ENCODE measurements at regions not wholly inside any gene's neighbourhood (a gene's known extent, or its start where the extent isn't known, plus 50 kb on each side); places are given as distances from the start of the nearest gene placed in this dataset.
"Not testable (repeated sequence)": the region's sequence is repeated elsewhere in the genome, so short reads cannot be mapped to it uniquely, and the experiment has no call there.

- DNase-seq = no peak
Observed at GRCh38 chr5:164145458-164145857, 640.0 kb downstream of the MAT2B start.

DNA sequence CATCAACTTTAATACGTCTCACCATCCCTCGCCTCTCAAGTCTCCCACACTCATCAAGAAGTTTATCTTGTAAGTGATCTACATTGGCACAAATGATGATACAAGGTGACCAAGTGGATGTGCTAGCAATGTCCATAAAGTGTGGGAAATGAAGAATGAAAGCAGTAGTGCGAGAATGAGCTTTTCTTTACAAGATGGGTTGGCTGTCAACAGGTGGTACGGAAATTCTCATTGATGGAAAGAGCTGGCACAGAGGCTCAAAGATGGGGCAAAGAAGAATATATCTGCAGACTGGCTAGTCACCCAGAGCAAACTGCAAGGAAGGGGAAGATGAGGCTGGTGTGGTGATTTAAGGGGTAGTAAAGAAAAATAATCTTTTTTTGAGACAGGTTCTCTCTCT, 640.8 kb downstream of the MAT2B start:
- DNase-seq = no peak

DNA sequence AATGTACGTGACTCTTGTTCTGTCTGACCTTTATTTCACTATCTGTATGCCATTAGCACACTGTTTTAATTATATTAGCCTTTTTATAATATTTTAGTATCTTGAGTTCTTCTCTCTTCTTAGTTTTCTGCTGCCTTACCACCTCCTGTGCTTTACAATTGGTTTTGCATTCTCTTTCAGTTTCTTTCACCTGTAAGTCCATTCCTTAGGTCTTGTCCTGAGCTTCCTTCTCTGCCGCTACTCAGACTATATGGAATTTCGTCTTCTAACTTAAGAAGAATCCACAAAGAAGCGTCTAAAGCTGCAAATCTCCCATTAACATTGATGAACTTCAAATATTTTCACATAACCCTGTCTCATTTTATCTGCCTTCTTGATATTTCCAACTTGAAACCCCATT, 642.9 kb downstream of the MAT2B start:
- no peak for DNase-seq

DNA sequence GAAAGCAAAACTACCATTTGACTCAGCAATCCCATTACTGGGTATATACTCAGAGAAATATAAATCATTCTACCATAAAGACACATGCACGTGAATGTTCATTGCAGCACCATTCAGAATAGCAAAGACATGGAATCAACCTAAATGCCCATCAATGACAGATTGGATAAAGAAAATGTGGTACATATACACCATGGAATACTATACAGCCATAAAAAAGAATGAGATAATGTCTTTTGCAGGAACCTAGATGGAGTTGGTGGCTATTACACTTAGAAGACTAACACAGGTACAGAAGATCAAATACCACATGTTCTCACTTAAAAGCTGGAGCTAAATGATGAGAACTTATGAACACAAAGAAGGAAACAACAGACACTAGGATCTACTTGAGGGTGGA, 647.1 kb downstream of the MAT2B start:
- not testable (repeated sequence) for DNase-seq

DNA sequence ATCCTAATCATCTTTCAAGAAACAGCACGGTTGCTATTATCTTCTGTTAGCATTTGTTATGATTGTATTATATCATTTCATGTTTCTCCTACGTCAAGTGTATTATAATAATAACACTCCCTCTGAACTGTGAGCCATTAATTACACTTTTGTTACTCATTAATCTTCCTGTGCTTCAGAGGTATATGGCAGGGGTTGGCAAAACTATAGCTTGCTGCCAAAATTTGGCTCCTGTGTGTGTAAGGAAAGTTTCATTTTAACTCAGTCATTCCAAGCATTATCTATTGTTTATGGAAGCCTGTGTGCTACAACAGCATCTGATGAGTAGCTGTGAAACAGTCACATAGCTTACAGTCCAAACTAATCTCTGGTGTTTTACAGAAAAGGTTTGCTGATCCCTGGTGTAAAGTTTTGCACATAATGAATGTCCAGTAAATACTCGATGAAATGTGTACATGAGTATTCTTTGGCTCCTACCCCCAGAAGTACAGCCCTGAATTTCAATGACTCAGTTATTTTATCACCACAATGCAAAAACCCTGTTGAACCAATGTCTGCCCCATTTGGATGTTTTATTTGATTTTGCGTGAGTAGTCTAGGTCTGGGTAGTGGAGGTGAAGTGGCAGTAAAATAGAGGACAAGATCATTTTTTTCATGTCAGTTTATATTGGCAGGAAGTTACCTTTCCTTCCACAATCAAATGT, 648.2 kb downstream of the MAT2B start:
- no peak for DNase-seq

DNA sequence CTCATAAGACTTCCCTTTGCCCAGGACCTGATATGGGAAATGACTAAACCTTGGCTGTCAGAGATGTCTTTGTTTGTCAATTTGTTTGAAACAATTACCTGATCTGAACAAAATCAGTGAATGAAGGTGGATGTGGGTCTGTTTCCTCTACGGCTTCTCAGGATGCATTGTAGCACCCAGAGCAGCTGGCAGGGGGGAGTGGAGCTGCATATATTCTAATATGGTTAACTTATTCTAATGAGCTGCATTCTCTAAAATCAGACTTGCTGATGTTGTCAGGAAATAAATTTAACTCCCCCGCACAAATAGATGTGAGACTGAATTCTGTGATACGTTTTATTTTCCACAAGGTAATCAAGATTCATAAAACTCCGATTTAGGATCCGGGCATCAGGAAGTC, 665.4 kb downstream of the MAT2B start:
- DNase-seq = no peak

- DNase-seq = no peak
Observed at GRCh38 chr5:164175083-164175482, 669.7 kb downstream of the MAT2B start.

- DNase-seq = no peak
Observed at GRCh38 chr5:164179406-164179805, 674.0 kb downstream of the MAT2B start.

DNA sequence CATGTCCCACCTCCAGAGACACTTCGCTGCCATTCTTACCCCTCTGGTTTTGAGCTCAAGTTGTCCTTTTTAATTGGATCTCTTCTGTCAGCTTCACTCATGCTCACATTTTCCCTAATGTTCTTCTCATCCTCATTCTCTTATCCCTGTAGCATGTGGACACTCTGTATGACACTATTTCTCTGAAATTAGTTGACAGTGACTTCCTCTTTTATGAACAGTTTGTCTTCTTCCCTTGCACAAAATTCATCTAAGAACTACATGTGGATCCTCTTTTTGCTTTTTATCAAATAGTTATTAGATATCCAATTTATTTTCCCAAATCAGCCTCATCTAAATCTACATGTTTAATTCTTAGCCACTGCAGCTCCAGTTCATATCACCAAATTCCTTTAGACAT, 676.2 kb downstream of the MAT2B start:
- DNase-seq = no peak

- DNase-seq = no peak
Observed at GRCh38 chr5:164184158-164184557, 678.7 kb downstream of the MAT2B start.

GRCh38 chr5:164185000-164185399, 679.6 kb downstream of the MAT2B start:
- DNase-seq = no peak

DNA sequence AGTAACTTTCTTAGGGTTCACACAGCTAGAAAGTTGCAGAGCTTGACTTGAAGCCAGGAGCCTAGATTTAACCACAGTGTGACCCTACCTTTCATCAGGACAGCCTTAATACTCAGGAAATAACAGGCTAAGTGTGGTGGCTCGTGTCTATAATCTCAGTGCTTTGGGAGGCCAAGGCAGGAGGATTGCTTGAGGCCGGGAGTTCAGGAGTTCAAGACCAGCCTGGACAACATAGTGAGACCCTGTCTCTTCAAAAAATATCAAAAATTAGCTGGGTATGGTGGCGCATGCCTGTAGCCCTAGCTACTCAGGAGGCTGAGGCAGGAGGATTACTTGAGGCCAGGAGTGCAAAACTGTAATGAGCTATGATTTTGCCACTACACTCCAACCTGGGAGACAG, 681.1 kb downstream of the MAT2B start:
- DNase-seq = no peak

GRCh38 chr5:164187785-164188184, 682.4 kb downstream of the MAT2B start:
- DNase-seq = no peak

DNA sequence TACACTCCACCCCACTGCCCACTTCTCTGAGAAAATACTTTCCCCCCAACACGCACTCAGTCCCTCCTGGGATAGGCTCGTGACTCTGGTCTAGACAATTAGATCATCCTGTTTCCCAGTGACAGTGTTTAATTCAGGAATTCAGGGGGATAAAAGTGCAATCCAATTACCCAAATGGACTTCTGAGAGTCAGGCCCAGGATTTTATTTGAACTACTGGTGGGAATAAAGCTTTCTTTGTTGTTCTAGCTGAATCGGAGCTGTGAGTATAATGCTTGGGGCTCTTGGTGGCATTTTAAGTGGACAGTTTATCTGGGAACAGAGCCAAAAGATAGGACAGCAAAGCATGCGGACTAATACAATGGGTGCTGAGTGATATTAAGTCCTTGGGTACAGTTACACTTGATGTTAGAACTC, 683.3 kb downstream of the MAT2B start:
- no peak for DNase-seq

DNA sequence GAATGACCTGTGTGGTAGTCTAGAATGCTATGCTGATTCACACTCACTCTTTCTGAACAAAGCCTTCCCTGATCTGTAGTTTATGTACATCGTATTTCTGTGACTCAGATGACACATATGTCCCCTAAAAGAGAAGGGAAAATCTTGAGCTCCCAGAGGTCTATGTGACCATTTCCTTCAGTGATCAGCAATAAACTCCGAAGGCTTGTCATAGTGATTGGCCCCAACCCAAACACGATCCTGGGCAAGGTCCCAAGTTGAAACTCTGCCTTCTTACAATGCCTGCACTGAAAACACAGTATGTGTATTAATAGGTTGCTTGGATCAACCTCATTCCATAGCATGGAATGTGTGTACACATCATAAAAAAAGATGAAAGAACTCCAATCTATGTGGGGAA, 685.8 kb downstream of the MAT2B start:
- DNase-seq = no peak

GRCh38 chr5:164202338-164202737, 696.9 kb downstream of the MAT2B start:
- DNase-seq = no peak

DNA sequence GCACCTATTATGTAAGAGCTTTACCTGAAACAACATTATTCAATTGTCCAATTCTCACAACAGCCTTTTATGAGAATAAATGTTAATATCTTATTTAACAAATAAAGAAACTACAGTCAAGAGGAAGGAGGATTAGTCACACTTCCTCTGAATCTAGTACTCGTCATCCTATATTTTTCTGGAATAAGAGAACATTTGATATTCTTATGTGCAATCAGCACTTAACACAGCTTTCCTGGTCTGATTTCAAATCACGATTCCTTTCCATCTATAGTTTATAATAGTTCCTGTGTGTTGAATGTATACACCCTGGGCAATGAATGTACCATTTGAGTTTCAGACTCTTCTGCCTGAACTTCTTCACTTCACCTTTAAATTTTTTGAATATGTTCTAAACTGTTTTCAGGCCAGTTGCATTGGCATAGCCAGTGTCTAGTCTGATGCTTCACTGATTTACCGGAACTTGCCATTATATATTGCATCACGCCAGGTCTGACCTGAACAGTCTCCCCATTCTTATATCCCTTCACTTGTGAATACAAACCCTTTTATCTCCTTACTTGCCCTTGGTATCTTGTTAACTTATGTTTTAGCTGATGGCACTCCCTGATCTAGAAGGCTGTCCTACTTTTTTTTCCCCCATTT, 698.3 kb downstream of the MAT2B start:
- no peak for DNase-seq

DNA sequence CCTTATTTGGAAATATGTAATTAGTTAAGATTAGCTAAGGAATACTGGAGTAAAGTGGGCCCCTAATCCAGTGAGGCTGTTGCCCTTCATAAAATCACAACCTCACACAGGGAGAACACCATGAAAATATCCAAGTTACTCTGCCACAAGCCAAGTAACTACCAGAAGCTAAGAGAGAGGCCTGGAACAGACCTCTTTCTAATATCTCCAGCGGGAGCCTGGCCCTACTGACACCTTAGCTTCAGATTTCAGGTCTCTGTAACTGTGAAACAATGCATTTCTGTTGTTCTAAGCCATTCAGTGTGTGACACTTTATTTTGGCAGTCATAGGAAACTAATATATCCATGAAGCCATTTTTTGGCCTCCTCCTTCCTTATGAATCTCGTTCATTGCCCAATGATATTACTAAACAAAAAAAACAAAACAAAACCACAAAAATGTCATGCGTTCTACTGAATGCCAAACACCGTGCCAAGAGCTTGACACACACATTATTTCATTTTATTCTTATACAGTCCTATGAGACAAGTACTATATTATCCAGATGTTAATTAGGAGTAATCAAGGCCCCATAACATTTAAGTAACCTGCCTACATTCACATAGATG, 699.0 kb downstream of the MAT2B start:
- DNase-seq = no peak

DNA sequence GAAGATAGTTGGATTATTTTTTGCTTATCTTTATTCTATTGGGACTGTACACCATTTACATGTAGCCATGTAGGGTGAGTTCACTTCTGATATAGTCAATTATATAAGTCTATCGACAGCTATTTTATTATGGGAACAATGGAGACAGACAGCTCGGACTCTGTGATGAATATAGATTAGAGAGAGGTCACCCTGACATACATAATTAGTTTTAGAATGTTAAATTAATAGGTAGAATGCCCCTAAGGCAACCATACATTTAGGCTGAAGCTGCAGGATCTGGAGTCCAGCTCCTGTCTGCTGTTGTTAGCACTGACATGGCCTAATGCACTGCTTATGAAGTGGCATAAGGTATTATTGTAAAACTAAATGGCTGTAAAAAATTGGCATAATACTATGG, 700.8 kb downstream of the MAT2B start:
- no peak for DNase-seq

DNA sequence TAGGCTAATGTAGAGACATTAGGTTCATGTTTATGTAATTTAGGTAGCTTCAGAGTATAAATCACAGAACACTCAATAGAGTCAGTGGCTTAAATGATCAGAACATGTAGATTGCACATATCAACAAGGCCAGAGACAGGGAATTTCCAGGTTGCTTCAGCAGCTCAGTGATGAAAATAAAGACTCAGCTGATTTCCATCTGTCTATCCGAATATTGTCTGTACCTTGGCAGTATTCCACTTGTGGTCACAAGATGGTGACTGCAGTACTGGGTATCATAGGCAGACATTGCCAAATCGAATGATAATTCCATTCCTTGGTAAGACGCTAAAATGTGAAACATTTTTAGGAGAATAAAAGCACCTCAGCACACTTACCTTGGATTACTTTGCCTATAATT, 702.2 kb downstream of the MAT2B start:
- DNase-seq = no peak

- no peak for DNase-seq
Observed at GRCh38 chr5:164210491-164210890, 705.1 kb downstream of the MAT2B start.

- DNase-seq = no peak
Observed at GRCh38 chr5:164214698-164215097, 709.3 kb downstream of the MAT2B start.

- DNase-seq = no peak
Observed at GRCh38 chr5:164217464-164217863, 712.0 kb downstream of the MAT2B start.

DNA sequence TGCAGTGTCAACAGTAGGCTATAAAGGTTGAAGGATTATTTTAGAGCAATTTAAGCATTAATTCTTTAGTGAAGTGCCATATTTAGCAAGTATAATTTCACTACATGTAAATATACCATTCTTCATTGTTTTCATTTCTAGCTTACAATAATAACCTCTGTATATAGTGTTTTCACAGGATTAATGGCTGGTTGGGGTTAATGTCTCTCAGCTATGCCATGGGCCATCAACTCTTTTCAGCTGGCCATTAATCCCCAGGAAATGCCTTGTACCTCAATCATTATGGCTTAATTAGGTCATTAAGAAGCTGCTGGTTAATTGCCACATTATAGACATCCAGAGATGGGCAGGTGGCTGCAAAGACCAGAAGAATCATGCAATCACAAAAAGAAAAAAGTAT, 715.1 kb downstream of the MAT2B start:
- no peak for DNase-seq

DNA sequence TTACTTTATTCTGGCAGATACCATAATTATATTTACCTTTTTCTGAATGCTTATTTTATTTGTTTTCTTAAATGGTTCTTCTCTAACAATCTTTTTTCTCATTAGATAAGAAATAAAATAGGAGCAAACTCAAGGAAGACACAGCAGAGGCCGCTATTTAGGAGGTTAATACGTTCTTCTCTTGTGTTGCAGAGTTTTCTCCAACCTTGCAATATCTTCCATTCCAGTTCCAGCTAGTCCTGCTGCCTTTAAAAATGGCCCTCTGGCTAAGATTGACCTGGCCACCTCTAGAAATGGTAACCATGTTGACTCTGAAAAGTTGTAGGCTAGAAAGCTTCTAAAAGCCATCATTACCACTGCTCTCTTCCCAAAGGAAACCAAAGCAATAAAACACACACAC, 718.8 kb downstream of the MAT2B start:
- DNase-seq = no peak

Measured in activated CD4-positive, alpha-beta T cell treated with anti-CD3 and anti-CD28 coated beads for 48 hours (primary cell).